Right renal cortex interstitium (tissue), 3 donors: ENCODE measurements at regions not wholly inside any gene's neighbourhood (a gene's known extent, or its start where the extent isn't known, plus 50 kb on each side); places are given as distances from the start of the nearest gene placed in this dataset.
"Not testable (repeated sequence)": the region's sequence is repeated elsewhere in the genome, so short reads cannot be mapped to it uniquely, and the experiment has no call there.

ENCODE experiments used
- DNase-seq, 3 donors: peaks; one replicate each; pipeline ENCODE4 v3.0.0-alpha.2; 2013; ENCODE audit warnings: low read depth in 3 of 3, low spot score in 2 of 3

- DNase-seq, result no peak
These were observed 606.6 kb downstream of the TBC1D22A start for GRCh38 chr22:47369020-47369419.

GRCh38 chr22:47367993-47368945 lies 605.8 kb downstream of the TBC1D22A start:
- DNase-seq, result no peak

- no peak for DNase-seq
These were observed 604.7 kb downstream of the TBC1D22A start for GRCh38 chr22:47367107-47367690.

- DNase-seq, result no peak
These were observed 603.7 kb downstream of the TBC1D22A start for GRCh38 chr22:47366026-47366767.

- DNase-seq, result no peak
These were observed 598.8 kb downstream of the TBC1D22A start for GRCh38 chr22:47361247-47361646.

- DNase-seq, result no peak
These were observed 595.0 kb downstream of the TBC1D22A start for GRCh38 chr22:47357493-47357892.

- DNase-seq, result no peak
These were observed 594.6 kb downstream of the TBC1D22A start for GRCh38 chr22:47357086-47357485.

GRCh38 chr22:47356511-47357011 lies 594.1 kb downstream of the TBC1D22A start:
- DNase-seq, result no peak

GRCh38 chr22:47355776-47356510 lies 593.5 kb downstream of the TBC1D22A start:
- DNase-seq, result no peak

- no peak for DNase-seq
These were observed 592.9 kb downstream of the TBC1D22A start for GRCh38 chr22:47355388-47355725.

- DNase-seq, result no peak
These were observed 592.4 kb downstream of the TBC1D22A start for GRCh38 chr22:47354668-47355387.

- DNase-seq, result no peak
These were observed 590.7 kb downstream of the TBC1D22A start for GRCh38 chr22:47352920-47353700.

- no peak for DNase-seq
These were observed 589.6 kb downstream of the TBC1D22A start for GRCh38 chr22:47351836-47352579.

GRCh38 chr22:47346287-47346686 lies 583.8 kb downstream of the TBC1D22A start:
- DNase-seq, result not testable (repeated sequence)

- DNase-seq, result no peak
These were observed 582.6 kb downstream of the TBC1D22A start for GRCh38 chr22:47345025-47345424.

- no peak for DNase-seq
These were observed 582.0 kb downstream of the TBC1D22A start for GRCh38 chr22:47344414-47344813.

- no peak for DNase-seq
These were observed 581.2 kb downstream of the TBC1D22A start for GRCh38 chr22:47343611-47344010.

- no peak for DNase-seq
These were observed 580.0 kb downstream of the TBC1D22A start for GRCh38 chr22:47342446-47342845.
